ENCODE measurements at regions not wholly inside any gene's neighbourhood (a gene's known extent, or its start where the extent isn't known, plus 50 kb on each side); places are given as distances from the start of the nearest gene placed in this dataset.

DNA sequence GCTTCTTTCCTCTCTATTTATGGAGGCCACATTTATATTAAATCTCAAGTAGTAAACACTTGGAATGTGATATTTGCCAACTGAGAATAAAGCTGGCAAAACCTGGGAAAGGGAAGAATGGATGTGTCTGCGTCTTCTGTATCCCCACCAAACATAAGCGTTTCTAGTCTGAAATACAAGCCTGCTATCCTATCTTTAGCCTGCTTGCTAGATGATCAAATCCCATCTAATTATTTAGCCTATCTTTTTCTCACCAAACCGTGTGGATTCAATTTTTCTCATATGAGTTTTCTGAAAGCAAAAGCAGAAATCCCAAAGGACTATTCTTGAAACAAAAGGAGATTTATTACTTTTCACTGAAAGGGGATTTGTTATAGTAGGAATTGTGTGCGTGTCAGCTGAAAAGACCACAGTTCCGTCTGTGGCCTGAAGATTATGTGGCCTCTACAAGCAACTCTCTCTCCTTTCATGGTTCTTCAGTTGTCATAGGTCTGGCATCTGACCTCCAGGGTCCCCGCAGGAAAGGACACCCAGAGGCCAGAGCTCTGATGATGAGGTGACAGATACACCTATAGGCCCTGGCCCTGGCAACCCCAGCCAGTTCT, 266.0 kb upstream of the MCTP2 start:
- H3K9ac ChIP-seq (replicated peaks in 1 of 4; ENCODE audit: extremely low read depth in 1 of 4, low read depth in 3 of 4, low read length in 3 of 4): no peak overlapping the region
- H4K20me1 ChIP-seq (replicated peaks in 1 of 2; ENCODE audit: control insufficient read depth in 1 of 2, insufficient read depth in 2 of 2, low read length in 2 of 2): no peaks in the 10 kb centered on the region
- no peak overlapping the region for H2BK5ac ChIP-seq (ENCODE audit: low read depth, low read length)
- H3K23ac ChIP-seq (ENCODE audit: insufficient read length): no peak overlapping the region
- no peaks in the 10 kb centered on the region for H3K79me1 ChIP-seq (ENCODE audit: low read depth, low read length)
- no peak overlapping the region for H4K91ac ChIP-seq (replicated peaks; ENCODE audit: insufficient read length, low read length)
- no peaks in the 10 kb centered on the region for H3K9me3 ChIP-seq (ENCODE audit: insufficient read depth in 2 of 2, low read depth in 1 of 2, low read length in 1 of 2)
- no peak overlapping the region for H4K5ac ChIP-seq (ENCODE audit: insufficient read length, low read depth, low read length)
- CTCF ChIA-PET (ENCODE audit: partially characterized antibody): interaction anchor here (1.4 to 1.7 kb wide), 3 partner anchors 10 to 32 kb away, joined by 3 to 10 read pairs (median 3); no protein-coding TSS in a partner anchor
- no peak overlapping the region for H3K4me3 ChIP-seq (ENCODE audit: extremely low read depth in 1 of 4, insufficient read depth in 2 of 4, low read depth in 3 of 4, low read length in 4 of 4)
- H3K4ac ChIP-seq (replicated peaks; ENCODE audit: insufficient read length, low read depth, low read length): no peak overlapping the region
- H3K14ac ChIP-seq (ENCODE audit: insufficient read length): no peak overlapping the region
- H3K27ac ChIP-seq (ENCODE audit: low read depth, low read length): no peak overlapping the region
- H2BK120ac ChIP-seq (replicated peaks; ENCODE audit: low read depth, low read length): no peak overlapping the region
- no peak overlapping the region; the same call in 1 of the 2 replicates for H2AFZ ChIP-seq (ENCODE audit: low read length)
- H3K18ac ChIP-seq (ENCODE audit: extremely low read depth, low read length): no peak overlapping the region
- H3K23me2 ChIP-seq (ENCODE audit: low read depth, low read length): no peaks in the 10 kb centered on the region
- H3K56ac ChIP-seq (replicated peaks; ENCODE audit: insufficient read length, low read depth, low read length): no peak overlapping the region
- no peak overlapping the region for H3K4me2 ChIP-seq (ENCODE audit: insufficient read depth in 1 of 2, low read depth in 2 of 2, low read length in 2 of 2)
- H3K79me2 ChIP-seq (ENCODE audit: control insufficient read depth in 1 of 2, insufficient read depth in 2 of 2, low read length in 2 of 2): no peaks in the 10 kb centered on the region
- no peak overlapping the region for H2AK5ac ChIP-seq (ENCODE audit: low read depth, low read length)
- no peak for DNase-seq (ENCODE audit: low read depth in 1 of 2, low spot score in 2 of 2)
- no peaks in the 10 kb centered on the region; a peak in 1 of 7 replicates for H3K27me3 ChIP-seq (replicated peaks in 1 of 4; ENCODE audit: control insufficient read depth in 3 of 4, extremely low read depth in 1 of 4, insufficient read depth in 3 of 4, low read length in 3 of 4)
- H3K36me3 ChIP-seq (ENCODE audit: control insufficient read depth in 2 of 4, insufficient read depth in 4 of 4, low read length in 3 of 4): no peaks in the 10 kb centered on the region
- no peak overlapping the region for H2BK20ac ChIP-seq (ENCODE audit: low read length)
- no peak overlapping the region for H2BK15ac ChIP-seq (ENCODE audit: low read length)
- H4K8ac ChIP-seq (ENCODE audit: extremely low read depth, insufficient read depth, low read length): no peak overlapping the region
- 93% methylated on average over 6 of the region's 6 CpGs; no CpG with 5 or more reads in 1 of the 2 experiments for WGBS, 2 experiments (ENCODE audit: extremely low coverage in 1 of 2, insufficient coverage in 1 of 2, insufficient read length in 1 of 2, insufficient replicate concordance in 2 of 2, low coverage in 1 of 2, low lambda C conversion rate in 2 of 2, missing lambda C conversion rate in 1 of 2)
- POLR2A ChIA-PET (ENCODE audit: partially characterized antibody): interaction anchor here (1.3 kb wide), 1 partner anchor 10 kb away, joined by 3 read pairs; no protein-coding TSS in a partner anchor
- no peaks in the 10 kb centered on the region for H3K4me1 ChIP-seq (replicated peaks in 1 of 4; ENCODE audit: control insufficient read depth in 3 of 4, insufficient read depth in 4 of 4, low read length in 3 of 4)
- H2BK12ac ChIP-seq (ENCODE audit: low read depth, low read length): no peak overlapping the region
- FAIRE-seq: no peak
- TF ChIP-seq NANOG (IDR thresholded peaks at IDR 0.05; ENCODE audit: insufficient read depth, low read depth, low read length, poor library complexity, severe bottlenecking) (no peak), POLR2AphosphoS5 (IDR thresholded peaks at IDR 0.05; ENCODE audit: low read depth, low read length) (no peak), SRF (IDR thresholded peaks at IDR 0.05; ENCODE audit: low read depth, low read length) (no peak), RXRA (IDR thresholded peaks at IDR 0.05; ENCODE audit: insufficient read depth, low read depth, low read length) (no peak), SIN3A (conservative IDR thresholded peaks at IDR 0.05 in 1 of 2, IDR thresholded peaks at IDR 0.05 in 1 of 2; ENCODE audit: low read depth in 1 of 2, low read length in 2 of 2) (no peak), EGR1 (IDR thresholded peaks at IDR 0.05; ENCODE audit: borderline replicate concordance, low read depth, low read length) (no peak), RBBP5 (IDR thresholded peaks at IDR 0.05; ENCODE audit: borderline replicate concordance, low read depth, low read length) (no peak), JUN (IDR thresholded peaks at IDR 0.05; ENCODE audit: low read depth, low read length) (no peak), EZH2 (IDR thresholded peaks at IDR 0.05; ENCODE audit: low read depth, low read length, severe bottlenecking) (no peak), SP2 (IDR thresholded peaks at IDR 0.05; ENCODE audit: low read length) (no peak), FOSL1 (IDR thresholded peaks at IDR 0.05; ENCODE audit: insufficient read depth, low read depth, low read length) (no peak), SAP30 (IDR thresholded peaks at IDR 0.05; ENCODE audit: insufficient read depth, insufficient replicate concordance, low read length) (no peak), CBX5 (IDR thresholded peaks at IDR 0.05; ENCODE audit: low read depth, low read length) (no peak), SIRT6 (IDR thresholded peaks at IDR 0.05; ENCODE audit: low read length) (no peak)

Data from H1 (cell line).